Neural crest cell (in vitro differentiated cells): ENCODE measurements at regions not wholly inside any gene's neighbourhood (a gene's known extent, or its start where the extent isn't known, plus 50 kb on each side); places are given as distances from the start of the nearest gene placed in this dataset.

Experiments used
- DNase-seq: peaks from one replicate; pipeline ENCODE4 v3.0.0; 2021; ENCODE audit warnings: low read depth, mixed read lengths, low spot score
- H3K27ac Mint-ChIP-seq: one replicate; pipeline ENCODE4 v1.8.0; 2021; ENCODE audit warnings: mild to moderate bottlenecking, mixed read lengths; ENCODE audit not compliant: unreplicated experiment
- H3K27me3 Mint-ChIP-seq: 2 replicates; pipeline ENCODE4 v1.8.0; 2021; ENCODE audit warnings: low read depth, mild to moderate bottlenecking, mixed read lengths
- H3K36me3 Mint-ChIP-seq: 2 replicates; pipeline ENCODE4 v1.8.0; 2021; ENCODE audit warnings: low read depth, mild to moderate bottlenecking, mixed read lengths
- H3K4me1 Mint-ChIP-seq: 2 replicates; pipeline ENCODE4 v1.8.0; 2021; ENCODE audit warnings: mixed read lengths
- H3K4me3 Mint-ChIP-seq: one replicate; pipeline ENCODE4 v1.8.0; 2021; ENCODE audit warnings: mild to moderate bottlenecking, mixed read lengths
- H3K9me3 Mint-ChIP-seq: 2 replicates; pipeline ENCODE4 v1.8.0; 2021; ENCODE audit warnings: mixed read lengths
- CTCF ChIP-seq: fragments of 200-600 bp; sonication (generic); conservative IDR thresholded peaks from 2 replicates; pipeline ENCODE4 v1.5.0; 2021; ENCODE audit warnings: antibody characterized with exemption, mild to moderate bottlenecking

GRCh38 chr22:22082960-22083359 is 100.4 kb upstream of the TOP3B start:
- no peak overlapping the region for H3K4me3 Mint-ChIP-seq
- H3K4me1 Mint-ChIP-seq: no peaks in the 10 kb centered on the region
- peaks cover 84% of the 10 kb centered on the region for H3K27me3 Mint-ChIP-seq
- DNase-seq: no peak
- H3K27ac Mint-ChIP-seq: no peak overlapping the region
- no peaks in the 10 kb centered on the region for H3K9me3 Mint-ChIP-seq
- no peaks in the 10 kb centered on the region for H3K36me3 Mint-ChIP-seq
- no peak for TF ChIP-seq CTCF

- no peak overlapping the region for H3K4me3 Mint-ChIP-seq
- no peak for DNase-seq
- H3K27ac Mint-ChIP-seq: no peak overlapping the region
- peaks cover 87% of the 10 kb centered on the region for H3K27me3 Mint-ChIP-seq
- no peaks in the 10 kb centered on the region for H3K9me3 Mint-ChIP-seq
- no peaks in the 10 kb centered on the region for H3K36me3 Mint-ChIP-seq
- TF ChIP-seq CTCF: no peak
- H3K4me1 Mint-ChIP-seq: no peaks in the 10 kb centered on the region
These were observed 99.7 kb upstream of the TOP3B start for GRCh38 chr22:22082229-22082835.

GRCh38 chr22:22080270-22080669 is 97.7 kb upstream of the TOP3B start:
- no peak for DNase-seq
- no peak overlapping the region for H3K4me3 Mint-ChIP-seq
- H3K9me3 Mint-ChIP-seq: no peaks in the 10 kb centered on the region
- H3K27ac Mint-ChIP-seq: no peak overlapping the region
- no peaks in the 10 kb centered on the region for H3K4me1 Mint-ChIP-seq
- TF ChIP-seq CTCF: no peak
- peaks cover 94% of the 10 kb centered on the region for H3K27me3 Mint-ChIP-seq
- no peaks in the 10 kb centered on the region for H3K36me3 Mint-ChIP-seq

GRCh38 chr22:22079404-22080148 is 97.0 kb upstream of the TOP3B start:
- Mint-ChIP-seq H3K36me3 (no peaks in the 10 kb centered on the region), H3K4me1 (no peaks in the 10 kb centered on the region), H3K9me3 (no peaks in the 10 kb centered on the region), H3K4me3 (no peak overlapping the region), H3K27ac (no peak overlapping the region), H3K27me3 (peaks cover 94% of the 10 kb centered on the region)
- no peak for DNase-seq
- TF ChIP-seq CTCF: no peak

GRCh38 chr22:22078329-22078728 is 95.7 kb upstream of the TOP3B start:
- Mint-ChIP-seq H3K36me3 (no peaks in the 10 kb centered on the region), H3K4me1 (peaks cover 8% of the 10 kb centered on the region), H3K27me3 (peaks cover 93% of the 10 kb centered on the region), H3K9me3 (no peaks in the 10 kb centered on the region), H3K4me3 (no peak overlapping the region), H3K27ac (no peak overlapping the region)
- DNase-seq: no peak
- TF ChIP-seq CTCF: no peak
